ENCODE measurements at regions not wholly inside any gene's neighbourhood (a gene's known extent, or its start where the extent isn't known, plus 50 kb on each side); places are given as distances from the start of the nearest gene placed in this dataset.

GRCh38 chr1:227369102-227369760 lies 50.9 kb upstream of the CDC42BPA start:
- DNase-seq: no peak
